Esophagus (tissue), 2 donors: ENCODE measurements at regions not wholly inside any gene's neighbourhood (a gene's known extent, or its start where the extent isn't known, plus 50 kb on each side); places are given as distances from the start of the nearest gene placed in this dataset.

Source experiments
- H3K27ac ChIP-seq, 2 donors: one replicate each; pipeline ENCODE4 v1.5.1; 2013; ENCODE audit warnings: low read depth in 2 of 2, mild to moderate bottlenecking in 2 of 2, inconsistent platforms in 1 of 2, low read length in 1 of 2, moderate library complexity in 1 of 2
- H3K27me3 ChIP-seq, 2 donors: one replicate each; pipeline ENCODE4 v1.6.1; 2013; ENCODE audit warnings: low read length in 2 of 2, control low read depth in 1 of 2, mild to moderate bottlenecking in 1 of 2; ENCODE audit not compliant: insufficient read depth in 2 of 2, control insufficient read depth in 1 of 2
- H3K36me3 ChIP-seq, 2 donors: one replicate each; pipeline ENCODE4 v1.6.1; 2013; ENCODE audit warnings: low read length in 1 of 2; ENCODE audit not compliant: control insufficient read depth in 2 of 2, insufficient read depth in 2 of 2
- H3K4me1 ChIP-seq, 2 donors: one replicate each; pipeline ENCODE4 v1.6.1; 2013; ENCODE audit warnings: low read length in 1 of 2; ENCODE audit not compliant: control insufficient read depth in 2 of 2, insufficient read depth in 2 of 2
- H3K4me3 ChIP-seq, 2 donors: one replicate each; pipeline ENCODE4 v1.5.1; 2013; ENCODE audit warnings: low read length in 2 of 2, mild to moderate bottlenecking in 2 of 2, low read depth in 1 of 2, moderate library complexity in 1 of 2
- H3K9me3 ChIP-seq, 2 donors: one replicate each; pipeline ENCODE4 v1.6.1; 2013; ENCODE audit warnings: mild to moderate bottlenecking in 2 of 2, low read depth in 1 of 2, low read length in 1 of 2, moderate library complexity in 1 of 2; ENCODE audit not compliant: control insufficient read depth in 2 of 2, insufficient read depth in 1 of 2
- whole genome bisulfite sequencing, 2 donors: extraction: QIAGEN DNeasy Blood & Tissue Kit; methylation state at CpG; one replicate each; pipeline ENCODE4 v1.1.7; 2013; 5-methylcytosine and 5-hydroxymethylcytosine counted together
- donor health status: healthy with polysubstance abuse.
- donor health status: Bipolar disorder and iron deficiency.

DNA sequence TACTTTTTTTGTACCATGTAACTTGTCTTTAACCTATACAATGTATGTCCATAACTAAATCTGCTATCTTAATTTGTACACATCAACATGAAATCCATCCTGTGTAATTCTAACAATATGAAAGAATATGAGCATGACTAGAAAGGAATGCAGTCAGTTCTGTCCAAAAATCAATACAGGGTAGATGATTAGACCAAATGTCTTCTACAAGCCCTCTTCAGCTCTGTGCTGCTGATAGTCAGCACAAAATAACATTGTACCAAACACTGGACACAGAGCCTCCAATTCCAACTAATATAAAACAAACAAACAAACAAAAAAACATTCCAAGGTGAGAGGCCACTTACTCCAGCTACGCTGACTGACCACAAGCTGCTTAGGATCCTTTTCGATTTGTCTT, 301.4 kb upstream of the IRAK1BP1 start:
- Histone ChIP-seq H3K36me3 (no peaks in the 10 kb centered on the region), H3K27me3 (no peaks in the 10 kb centered on the region), H3K9me3 (peaks cover 0 to 2% of the 10 kb centered on the region in 2 donors), H3K4me3 (no peak overlapping the region), H3K4me1 (no peaks in the 10 kb centered on the region), H3K27ac (no peak overlapping the region)
- 68 to 82% methylated on average over 2 of the region's 2 CpGs for whole genome bisulfite sequencing, 2 donors

DNA sequence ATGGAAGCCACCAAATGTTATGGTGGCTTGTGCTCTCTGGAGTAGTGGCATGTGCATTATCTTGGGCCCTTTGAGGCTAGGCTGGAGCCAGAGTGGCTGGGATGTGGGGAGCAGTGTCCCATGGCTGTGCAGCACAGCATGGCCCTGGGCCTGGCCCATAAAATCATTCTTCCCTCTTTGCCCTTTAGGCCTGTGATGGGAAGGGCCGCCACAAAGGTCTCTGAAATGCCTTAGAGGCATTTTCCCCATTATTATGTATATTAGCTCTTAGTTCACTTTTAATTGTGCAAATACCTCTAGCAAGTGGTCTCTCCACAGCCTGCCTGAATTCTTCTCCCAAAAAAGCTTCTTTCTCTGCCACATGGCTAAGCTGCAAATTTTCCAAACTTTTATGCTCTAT, 297.3 kb upstream of the IRAK1BP1 start:
- Histone ChIP-seq H3K27me3 (no peaks in the 10 kb centered on the region), H3K36me3 (no peaks in the 10 kb centered on the region), H3K9me3 (peaks cover 0 to 2% of the 10 kb centered on the region in 2 donors), H3K4me1 (no peaks in the 10 kb centered on the region), H3K4me3 (no peak overlapping the region), H3K27ac (no peak overlapping the region)
- 79 to 82% methylated on average over 1 of the region's 1 CpG for WGBS, 2 donors

DNA sequence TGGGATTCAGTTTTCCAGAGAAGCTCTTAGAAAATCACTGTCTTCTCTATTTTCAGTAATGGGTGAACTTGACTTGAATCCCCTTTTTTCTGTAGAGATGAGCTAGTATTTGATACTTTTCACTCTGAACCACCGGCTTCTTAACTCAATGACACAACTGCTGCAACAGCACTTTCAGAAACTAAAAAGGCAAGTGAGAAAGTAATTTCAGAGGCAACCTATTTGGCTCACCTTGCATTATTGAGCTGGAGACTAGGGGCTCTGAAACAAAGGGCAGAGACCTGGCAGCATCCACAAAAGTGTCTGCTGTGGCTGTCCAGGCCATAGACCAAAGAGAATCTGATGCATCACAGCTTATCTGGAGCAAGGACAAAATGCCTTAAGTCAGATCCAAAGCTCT, 289.8 kb upstream of the IRAK1BP1 start:
- Histone ChIP-seq H3K27ac (no peak overlapping the region), H3K9me3 (no peaks in the 10 kb centered on the region), H3K27me3 (no peaks in the 10 kb centered on the region), H3K36me3 (no peaks in the 10 kb centered on the region), H3K4me1 (no peaks in the 10 kb centered on the region), H3K4me3 (no peak overlapping the region)
- WGBS, 2 donors, result 80 to 89% methylated on average over 1 of the region's 1 CpG

DNA sequence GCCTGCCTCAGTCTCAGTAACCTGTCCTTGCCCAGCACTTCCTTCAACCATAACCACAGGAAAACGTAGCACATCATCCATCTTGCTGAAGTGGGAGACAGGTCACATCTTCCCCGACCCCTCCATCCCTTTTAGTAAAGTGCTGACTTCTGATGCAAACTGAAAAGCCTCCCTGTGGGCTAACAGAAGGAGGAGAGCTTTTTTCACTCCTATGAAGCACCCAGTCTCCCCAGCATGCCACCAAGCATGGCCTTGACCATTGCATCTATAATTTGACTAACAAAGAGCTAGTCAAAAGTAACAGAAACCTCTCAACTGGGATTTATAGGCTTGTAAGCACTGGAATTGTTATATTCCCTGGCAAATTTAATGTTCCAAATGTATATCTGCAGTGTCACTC, 288.9 kb upstream of the IRAK1BP1 start:
- Histone ChIP-seq H3K27ac (no peak overlapping the region), H3K4me3 (no peak overlapping the region), H3K9me3 (no peaks in the 10 kb centered on the region), H3K27me3 (no peaks in the 10 kb centered on the region), H3K4me1 (no peaks in the 10 kb centered on the region), H3K36me3 (no peaks in the 10 kb centered on the region)
- WGBS, 2 donors, result 32 to 33% methylated on average over 2 of the region's 2 CpGs

DNA sequence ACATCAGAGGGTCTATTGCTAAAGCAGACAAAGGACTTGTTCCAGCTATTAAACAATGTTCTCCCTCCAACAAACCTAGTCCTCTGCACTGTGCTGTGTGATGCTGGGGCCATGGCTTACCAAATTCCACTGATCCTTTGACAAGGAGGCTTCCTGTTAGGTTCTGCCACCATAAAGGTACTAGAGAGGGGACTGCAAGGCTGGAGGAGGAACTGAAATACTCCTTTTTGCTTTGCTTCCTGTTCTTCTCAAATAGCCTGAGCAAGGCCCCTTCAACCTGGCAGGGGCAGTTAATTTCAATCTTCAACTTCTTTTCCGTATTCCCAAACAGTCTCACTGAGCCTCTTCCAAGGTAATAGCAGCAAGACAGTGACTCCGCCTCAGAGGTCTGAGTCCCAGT, 286.4 kb upstream of the IRAK1BP1 start:
- Histone ChIP-seq H3K27ac (no peak overlapping the region), H3K4me3 (no peak overlapping the region), H3K4me1 (no peaks in the 10 kb centered on the region), H3K36me3 (no peaks in the 10 kb centered on the region), H3K9me3 (no peaks in the 10 kb centered on the region), H3K27me3 (no peaks in the 10 kb centered on the region)
- WGBS, 2 donors, result 48 to 78% methylated on average over 2 of the region's 2 CpGs

DNA sequence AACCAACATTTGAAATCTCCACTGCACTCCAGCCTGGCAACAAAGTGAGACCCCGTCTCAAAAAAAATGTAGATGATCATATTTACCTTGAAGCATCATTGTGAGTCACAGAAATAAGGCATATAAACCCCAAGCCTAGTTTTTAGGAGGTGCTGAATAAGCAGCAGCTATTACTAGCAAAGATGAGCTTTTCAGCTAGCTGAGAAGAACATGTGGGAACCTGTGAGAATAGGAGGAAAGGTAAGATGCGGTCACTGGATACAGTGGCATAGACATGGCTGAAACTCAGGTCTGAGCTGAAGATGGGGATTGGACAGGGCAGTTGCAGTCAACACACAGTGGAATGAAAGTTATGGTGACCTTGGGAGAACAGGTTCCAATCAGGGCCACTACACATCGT, 284.3 kb upstream of the IRAK1BP1 start:
- Histone ChIP-seq H3K4me3 (no peak overlapping the region), H3K4me1 (no peaks in the 10 kb centered on the region), H3K36me3 (no peaks in the 10 kb centered on the region), H3K9me3 (no peaks in the 10 kb centered on the region), H3K27ac (no peak overlapping the region), H3K27me3 (no peaks in the 10 kb centered on the region)
- 71 to 73% methylated on average over 3 of the region's 3 CpGs for WGBS, 2 donors

DNA sequence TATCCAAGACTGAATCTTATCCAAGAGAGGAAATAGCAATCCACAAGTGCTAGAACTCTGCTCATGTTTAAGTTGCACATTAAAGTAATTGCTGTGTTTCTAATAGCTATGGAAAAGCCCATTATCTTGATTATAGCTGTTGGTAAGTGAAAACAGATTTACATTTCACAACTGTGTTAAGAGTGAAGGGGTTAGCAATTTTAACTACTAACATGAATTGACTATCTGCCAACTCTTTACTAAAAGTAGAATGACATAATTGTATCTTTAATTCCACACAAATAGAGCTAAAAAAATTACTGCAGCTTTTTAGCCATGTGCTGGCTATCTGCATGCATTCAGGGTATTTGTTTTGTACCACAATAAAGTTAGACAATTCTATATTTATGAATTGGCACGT, 277.9 kb upstream of the IRAK1BP1 start:
- Histone ChIP-seq H3K27me3 (no peaks in the 10 kb centered on the region), H3K4me3 (no peak overlapping the region), H3K27ac (no peak overlapping the region), H3K36me3 (no peaks in the 10 kb centered on the region), H3K4me1 (no peaks in the 10 kb centered on the region), H3K9me3 (no peaks in the 10 kb centered on the region)
- WGBS, 2 donors, result 34 to 41% methylated on average over 1 of the region's 1 CpG

DNA sequence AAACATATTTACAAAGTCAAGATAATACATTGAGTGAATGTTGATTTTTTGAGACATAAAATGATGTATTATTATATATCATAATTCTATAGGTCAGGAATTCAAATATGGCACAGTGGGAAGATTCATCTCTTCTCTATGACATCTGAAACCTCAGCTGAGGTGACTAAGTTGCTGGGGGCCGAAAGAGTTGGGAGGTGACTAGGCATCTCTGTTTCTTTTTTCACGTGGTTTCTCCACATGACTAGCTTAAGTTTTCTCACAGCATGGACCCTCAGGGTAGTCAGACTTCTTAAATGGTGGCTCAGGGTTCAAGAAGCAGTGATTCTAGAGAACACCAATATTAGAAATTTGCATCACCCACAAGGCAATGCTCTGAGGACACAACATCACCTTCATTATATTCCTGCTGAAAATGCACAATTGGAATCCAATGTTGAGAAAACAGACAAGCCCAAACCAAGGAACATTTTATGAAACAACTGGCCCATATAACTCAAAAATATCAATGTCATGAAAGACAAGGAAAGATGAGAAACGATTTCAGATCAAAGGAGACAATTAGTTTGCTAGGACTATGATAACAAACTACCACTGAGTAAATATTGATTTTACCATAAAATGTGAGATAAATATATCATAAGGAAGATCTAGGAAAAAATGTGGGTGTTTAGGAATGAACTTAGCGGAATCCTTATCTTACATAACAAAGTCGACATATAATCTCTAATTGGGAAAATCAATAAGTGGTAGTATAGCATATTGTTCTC, 273.3 kb upstream of the IRAK1BP1 start:
- no peak overlapping the region for H3K4me3 ChIP-seq
- WGBS, 2 donors, result 68 to 71% methylated on average over 5 of the region's 5 CpGs

DNA sequence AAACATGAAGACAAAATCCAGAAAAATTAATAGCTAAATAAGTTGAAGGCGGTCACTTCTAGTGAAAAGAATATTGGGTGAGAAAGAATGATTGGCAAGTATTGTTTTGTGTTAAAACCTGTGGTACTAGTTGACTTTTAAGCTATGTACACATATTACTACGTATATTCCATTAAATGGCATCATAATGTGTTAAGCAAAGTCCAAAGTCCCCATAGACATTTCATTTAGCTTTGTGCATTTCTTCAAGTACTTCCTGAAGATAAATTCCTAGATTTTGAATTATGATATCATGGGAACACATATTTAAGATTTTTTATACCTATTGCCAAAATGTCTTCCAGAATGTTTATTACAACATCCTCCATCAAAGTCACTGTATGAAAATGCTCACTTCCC, 272.7 kb upstream of the IRAK1BP1 start:
- 60 to 70% methylated on average over 2 of the region's 2 CpGs for WGBS, 2 donors
- H3K36me3 ChIP-seq, result no peaks in the 10 kb centered on the region
- H3K4me3 ChIP-seq, result no peak overlapping the region
- no peaks in the 10 kb centered on the region for H3K27me3 ChIP-seq
- H3K9me3 ChIP-seq, result no peaks in the 10 kb centered on the region
- no peaks in the 10 kb centered on the region for H3K4me1 ChIP-seq
- H3K27ac ChIP-seq, result no peak overlapping the region

More for the DNA sequence above, 273.3 kb upstream of the IRAK1BP1 start:
- H3K36me3 ChIP-seq, result no peaks in the 10 kb centered on the region
- H3K27ac ChIP-seq, result no peak overlapping the region
- no peaks in the 10 kb centered on the region for H3K27me3 ChIP-seq
- H3K4me1 ChIP-seq, result no peaks in the 10 kb centered on the region
- H3K9me3 ChIP-seq, result no peaks in the 10 kb centered on the region

DNA sequence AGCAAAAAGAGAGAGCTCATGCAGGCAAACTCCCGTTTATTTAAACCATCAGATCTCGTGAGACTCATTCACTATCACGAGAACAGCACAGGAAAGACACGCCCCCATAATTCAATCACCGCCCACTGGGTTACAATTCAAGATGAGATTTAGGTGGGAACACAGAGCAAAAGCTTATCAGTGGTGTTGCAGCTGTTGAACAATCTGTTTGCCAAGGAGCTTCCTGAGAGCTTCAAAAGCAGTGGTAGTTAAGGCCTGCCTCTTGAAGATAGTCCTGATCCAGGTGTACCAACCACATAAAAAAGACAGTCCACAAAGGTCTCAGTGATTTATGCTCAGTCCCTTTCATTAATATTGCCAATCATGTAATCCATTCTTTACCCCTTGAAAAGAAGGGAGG, 269.4 kb upstream of the IRAK1BP1 start:
- H3K27ac ChIP-seq, result no peak overlapping the region
- no peaks in the 10 kb centered on the region for H3K4me1 ChIP-seq
- no peaks in the 10 kb centered on the region for H3K9me3 ChIP-seq
- no peaks in the 10 kb centered on the region for H3K36me3 ChIP-seq
- WGBS, 2 donors, result 88% methylated on average over 5 of the region's 5 CpGs
- no peak overlapping the region for H3K4me3 ChIP-seq
- H3K27me3 ChIP-seq, result no peaks in the 10 kb centered on the region
